IMR-90 (cell line): ENCODE measurements at regions not wholly inside any gene's neighbourhood (a gene's known extent, or its start where the extent isn't known, plus 50 kb on each side); places are given as distances from the start of the nearest gene placed in this dataset.

Source experiments
- ATAC-seq: fragments of 200-7000 bp; cut with Tn5 transposase; 2 replicates; pipeline ENCODE4 v1.9.1; 2020; ENCODE audit warnings: low read depth, mild to moderate bottlenecking, moderate library complexity
- BruUV-seq: library from RNA; stranded (reverse); fragments of 400-500 nt; replicated peaks from 2 replicates; lab custom pipeline; 2021; lab: Mats Ljungman, UMichigan
- CTCF ChIA-PET: fragments of 300-600 bp; formaldehyde crosslinking; extraction: SDS; loops from one replicate; lab custom pipeline; 2021; ENCODE audit warnings: antibody characterized with exemption; lab: Yijun Ruan, JAX
- POLR2A ChIA-PET: fragments of 300-600 bp; sonication (Branson Sonifier 250); formaldehyde crosslinking; loops from one replicate; lab custom pipeline; 2022; ENCODE audit warnings: antibody characterized with exemption; ENCODE audit not compliant: unreplicated experiment; lab: Charles Lee
- DNase-seq: peaks from one replicate; pipeline ENCODE4 v3.0.0; 2013
- H2AFZ ChIP-seq: replicated peaks from 2 replicates; pipeline ENCODE3; 2013; ENCODE audit warnings: low read length, mild to moderate bottlenecking; ENCODE audit not compliant: poor library complexity
- H2AK5ac ChIP-seq: 2 replicates; pipeline ENCODE4 v1.6.1; 2013; ENCODE audit warnings: low read depth, low read length, inconsistent platforms
- H2AK9ac ChIP-seq: replicated peaks from 2 replicates; pipeline ENCODE3; 2013; ENCODE audit warnings: mild to moderate bottlenecking, low read depth, low read length, moderate library complexity; ENCODE audit not compliant: poor library complexity
- H2BK120ac ChIP-seq: 2 replicates; pipeline ENCODE4 v1.6.1; 2013; ENCODE audit warnings: low read depth, low read length, inconsistent platforms
- H2BK15ac ChIP-seq: 3 replicates; pipeline ENCODE4 v1.6.1; 2013; ENCODE audit warnings: low read depth, low read length, inconsistent platforms
- H2BK20ac ChIP-seq: 2 replicates; pipeline ENCODE4 v1.6.1; 2013; ENCODE audit warnings: low read depth, mild to moderate bottlenecking, inconsistent platforms, low read length, moderate library complexity
- H2BK5ac ChIP-seq: 2 replicates; pipeline ENCODE4 v1.6.1; 2013; ENCODE audit warnings: mild to moderate bottlenecking, low read depth, low read length, inconsistent platforms; ENCODE audit not compliant: poor library complexity, severe bottlenecking
- H3K14ac ChIP-seq: replicated peaks from 2 replicates; pipeline ENCODE4 v1.6.1; 2013; ENCODE audit warnings: low read depth, low read length, inconsistent platforms
- H3K18ac ChIP-seq: 2 replicates; pipeline ENCODE4 v1.6.1; 2013; ENCODE audit warnings: low read depth, low read length, control low read depth
- H3K23ac ChIP-seq: 2 replicates; pipeline ENCODE4 v1.6.1; 2013; ENCODE audit warnings: low read depth, low read length, inconsistent platforms
- H3K27ac ChIP-seq: 2 replicates; pipeline ENCODE4 v1.5.1; 2013; ENCODE audit warnings: mild to moderate bottlenecking, control low read depth, low read length; ENCODE audit not compliant: insufficient read depth
- H3K27me3 ChIP-seq: 2 replicates; pipeline ENCODE4 v1.6.1; 2013; ENCODE audit warnings: low read length; ENCODE audit not compliant: control insufficient read depth, insufficient read depth
- H3K36me3 ChIP-seq: 2 replicates; pipeline ENCODE4 v1.6.1; 2013; ENCODE audit warnings: low read length, mixed read lengths; ENCODE audit not compliant: control insufficient read depth, insufficient read depth
- H3K4ac ChIP-seq: 2 replicates; pipeline ENCODE4 v1.6.1; 2013; ENCODE audit warnings: low read depth, low read length, inconsistent platforms
- H3K4me1 ChIP-seq: 2 replicates; pipeline ENCODE4 v1.6.1; 2013; ENCODE audit warnings: low read length, mixed read lengths; ENCODE audit not compliant: control insufficient read depth, insufficient read depth
- H3K4me2 ChIP-seq: 2 replicates; pipeline ENCODE4 v1.6.1; 2013; ENCODE audit warnings: low read depth, mild to moderate bottlenecking, control low read depth, low read length, moderate library complexity
- H3K4me3 ChIP-seq: 2 replicates; pipeline ENCODE4 v1.5.1; 2013; ENCODE audit warnings: low read depth, mild to moderate bottlenecking, control low read depth, low read length, moderate library complexity; ENCODE audit not compliant: insufficient read depth
- H3K56ac ChIP-seq: 2 replicates; pipeline ENCODE4 v1.6.1; 2013; ENCODE audit warnings: low read length, inconsistent platforms; ENCODE audit not compliant: insufficient read depth; ENCODE audit errors: extremely low read depth
- H3K79me1 ChIP-seq, 2 experiments: 2 replicates each; pipeline ENCODE4 v1.6.1; 2013; ENCODE audit warnings: low read length in 2 of 2, inconsistent platforms in 1 of 2, low read depth in 1 of 2
- H3K9ac ChIP-seq: 2 replicates; pipeline ENCODE4 v1.6.1; 2013; ENCODE audit warnings: low read depth, low read length, control low read depth
- H3K9me1 ChIP-seq: 2 replicates; pipeline ENCODE4 v1.6.1; 2013; ENCODE audit warnings: low read length, inconsistent platforms; ENCODE audit not compliant: insufficient read depth
- H3K9me3 ChIP-seq: 2 replicates; pipeline ENCODE4 v1.6.1; 2013; ENCODE audit warnings: low read length; ENCODE audit not compliant: control insufficient read depth, insufficient read depth
- H4K20me1 ChIP-seq: 2 replicates; pipeline ENCODE4 v1.6.1; 2013; ENCODE audit warnings: low read length, inconsistent platforms; ENCODE audit not compliant: insufficient read depth
- H4K5ac ChIP-seq: 2 replicates; pipeline ENCODE4 v1.6.1; 2013; ENCODE audit warnings: mild to moderate bottlenecking, low read depth, low read length, control low read depth
- H4K8ac ChIP-seq, 2 experiments: 2 replicates each; pipeline ENCODE4 v1.6.1; 2013; ENCODE audit warnings: low read depth in 2 of 2, low read length in 2 of 2, control low read depth in 1 of 2, inconsistent platforms in 1 of 2
- H4K91ac ChIP-seq: 2 replicates; pipeline ENCODE4 v1.6.1; 2013; ENCODE audit warnings: low read depth, low read length, inconsistent platforms; ENCODE audit not compliant: insufficient read depth
- BHLHE40 ChIP-seq: fragments of 150-350 bp; IDR thresholded peaks from 2 replicates; pipeline ENCODE4 v1.6.1; 2016; ENCODE audit warnings: mild to moderate bottlenecking, low read depth, low read length
- CEBPB ChIP-seq: IDR thresholded peaks from 2 replicates; pipeline ENCODE4 v1.6.1; 2012; ENCODE audit warnings: low read depth, low read length, improper control_type of control experiment
- CHD1 ChIP-seq: IDR thresholded peaks from 2 replicates; pipeline ENCODE4 v1.6.1; 2012; ENCODE audit warnings: low read depth, low read length, improper control_type of control experiment
- CTCF ChIP-seq: conservative IDR thresholded peaks from 2 replicates; pipeline ENCODE4 v1.5.1; 2012; ENCODE audit warnings: mild to moderate bottlenecking, low read depth, low read length, improper control_type of control experiment
- FOS ChIP-seq: fragments of 150-350 bp; IDR thresholded peaks from 2 replicates; pipeline ENCODE4 v1.6.1; 2016; ENCODE audit warnings: low read depth, low read length
- MAFK ChIP-seq: IDR thresholded peaks from 2 replicates; pipeline ENCODE4 v1.6.1; 2012; ENCODE audit warnings: low read depth, low read length, improper control_type of control experiment
- MAZ ChIP-seq: IDR thresholded peaks from 2 replicates; pipeline ENCODE4 v1.6.1; 2012; ENCODE audit warnings: low read depth, mild to moderate bottlenecking, low read length, improper control_type of control experiment, moderate library complexity, borderline replicate concordance
- MXI1 ChIP-seq: IDR thresholded peaks from 2 replicates; pipeline ENCODE4 v1.6.1; 2012; ENCODE audit warnings: low read depth, mild to moderate bottlenecking, low read length, moderate library complexity, borderline replicate concordance
- NFE2L2 ChIP-seq: fragments of 150-350 bp; IDR thresholded peaks from 2 replicates; pipeline ENCODE4 v1.6.1; 2016; ENCODE audit warnings: low read depth, mild to moderate bottlenecking, low read length
- POLR2A ChIP-seq: IDR thresholded peaks from 2 replicates; pipeline ENCODE4 v1.6.1; 2012; ENCODE audit warnings: mild to moderate bottlenecking, low read depth, low read length
- RAD21 ChIP-seq: IDR thresholded peaks from 2 replicates; pipeline ENCODE4 v1.6.1; 2012; ENCODE audit warnings: low read length, improper control_type of control experiment
- RCOR1 ChIP-seq: IDR thresholded peaks from 2 replicates; pipeline ENCODE4 v1.6.1; 2012; ENCODE audit warnings: mild to moderate bottlenecking, low read length, improper control_type of control experiment; ENCODE audit not compliant: insufficient replicate concordance
- RFX5 ChIP-seq: IDR thresholded peaks from 2 replicates; pipeline ENCODE4 v1.8.0; 2012; ENCODE audit warnings: low read depth, mild to moderate bottlenecking, low read length, moderate library complexity
- SMC3 ChIP-seq: fragments of 150-350 bp; IDR thresholded peaks from 2 replicates; pipeline ENCODE4 v1.6.1; 2016; ENCODE audit warnings: low read depth, mild to moderate bottlenecking, antibody characterized with exemption, low read length, moderate library complexity
- WGBS, 2 experiments: methylation state at CpG; one replicate each; pipeline versions ENCODE4 v1.1.5 to v1.1.7; 2013; ENCODE audit warnings: missing lambda C conversion rate in 2 of 2; ENCODE audit not compliant: insufficient read length in 1 of 2; ENCODE audit errors: extremely low coverage in 2 of 2; 5-methylcytosine and 5-hydroxymethylcytosine counted together
- dilution Hi-C: fragments of 300-500 bp; cut with HindIII; formaldehyde crosslinking; loops from one replicate; pipeline ENCODE4 v1.14.3; 2018; ENCODE audit warnings: low sequenced_read_pairs; ENCODE audit not compliant: unreplicated experiment
- in situ Hi-C: fragments of 300-500 bp; cut with MboI; formaldehyde crosslinking; loops from 3 replicates; pipeline ENCODE4 v1.14.3; 2019; ENCODE audit warnings: low sequenced_read_pairs, inconsistent platforms, mixed read lengths
- intact Hi-C: fragments of 100-400 bp; cut with micrococcal nuclease; formaldehyde crosslinking; loops from 2 replicates; pipeline ENCODE4 v1.10.0; 2022
- TF ChIP-seq, protein P1 (sequence below): fragments of 150-350 bp; IDR thresholded peaks from 2 replicates; pipeline ENCODE4 v1.6.1; 2017; ENCODE audit warnings: mild to moderate bottlenecking, antibody characterized with exemption, low read length, low read depth
- TF ChIP-seq, protein P2 (sequence below): fragments of 150-350 bp; IDR thresholded peaks from 2 replicates; pipeline ENCODE4 v1.6.1; 2016; ENCODE audit warnings: low read depth, mild to moderate bottlenecking, low read length, moderate library complexity, borderline replicate concordance

GRCh38 chr17:77577491-77577890, 381.0 kb upstream of the TNRC6C start:
- Histone ChIP-seq H3K9ac (no peak overlapping the region), H3K18ac (no peak overlapping the region), H3K4me3 (no peak overlapping the region), H3K14ac (no peak overlapping the region), H3K36me3 (no peaks in the 10 kb centered on the region), H4K20me1 (no peaks in the 10 kb centered on the region), H2BK20ac (no peak overlapping the region), H3K79me1 (no peaks in the 10 kb centered on the region), H3K56ac (no peak overlapping the region), H3K4ac (no peak overlapping the region), H3K9me3 (no peaks in the 10 kb centered on the region), H3K9me1 (no peaks in the 10 kb centered on the region), H3K23ac (no peak overlapping the region), H3K27ac (no peak overlapping the region), H2AK5ac (no peak overlapping the region), H2BK120ac (no peak overlapping the region), H2BK15ac (no peak overlapping the region), H2AFZ (no peak overlapping the region), H4K8ac (no peak overlapping the region), H3K27me3 (peaks cover 33% of the 10 kb centered on the region), H3K4me1 (no peaks in the 10 kb centered on the region), H4K91ac (no peak overlapping the region), H4K5ac (no peak overlapping the region), H3K4me2 (no peak overlapping the region), H2AK9ac (no peak overlapping the region), H2BK5ac (no peak overlapping the region)
- TF ChIP-seq RCOR1: no peak
- TF ChIP-seq BHLHE40: no peak
- TF ChIP-seq SMC3: no peak
- TF ChIP-seq NFE2L2: no peak
- TF ChIP-seq POLR2A: no peak
- TF ChIP-seq FOS: no peak
- TF ChIP-seq MXI1: no peak
- TF ChIP-seq, protein P1, sequence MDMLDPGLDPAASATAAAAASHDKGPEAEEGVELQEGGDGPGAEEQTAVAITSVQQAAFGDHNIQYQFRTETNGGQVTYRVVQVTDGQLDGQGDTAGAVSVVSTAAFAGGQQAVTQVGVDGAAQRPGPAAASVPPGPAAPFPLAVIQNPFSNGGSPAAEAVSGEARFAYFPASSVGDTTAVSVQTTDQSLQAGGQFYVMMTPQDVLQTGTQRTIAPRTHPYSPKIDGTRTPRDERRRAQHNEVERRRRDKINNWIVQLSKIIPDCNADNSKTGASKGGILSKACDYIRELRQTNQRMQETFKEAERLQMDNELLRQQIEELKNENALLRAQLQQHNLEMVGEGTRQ: no peak
- TF ChIP-seq MAZ: no peak
- TF ChIP-seq CTCF: no peak
- no peak for TF ChIP-seq MAFK
- TF ChIP-seq RFX5: no peak
- TF ChIP-seq, protein P2, sequence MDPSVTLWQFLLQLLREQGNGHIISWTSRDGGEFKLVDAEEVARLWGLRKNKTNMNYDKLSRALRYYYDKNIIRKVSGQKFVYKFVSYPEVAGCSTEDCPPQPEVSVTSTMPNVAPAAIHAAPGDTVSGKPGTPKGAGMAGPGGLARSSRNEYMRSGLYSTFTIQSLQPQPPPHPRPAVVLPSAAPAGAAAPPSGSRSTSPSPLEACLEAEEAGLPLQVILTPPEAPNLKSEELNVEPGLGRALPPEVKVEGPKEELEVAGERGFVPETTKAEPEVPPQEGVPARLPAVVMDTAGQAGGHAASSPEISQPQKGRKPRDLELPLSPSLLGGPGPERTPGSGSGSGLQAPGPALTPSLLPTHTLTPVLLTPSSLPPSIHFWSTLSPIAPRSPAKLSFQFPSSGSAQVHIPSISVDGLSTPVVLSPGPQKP: no peak
- TF ChIP-seq RAD21: no peak
- no peak for TF ChIP-seq CHD1
- no peak for TF ChIP-seq CEBPB
- in situ Hi-C loops: no loop called here
- DNase-seq (no peak), ATAC-seq (no peak)
- WGBS, 2 experiments: no CpG with 5 or more reads among the region's 7 CpGs
- CTCF ChIA-PET: no interaction called here
- dilution Hi-C loops: no loop called here
- BruUV-seq: no TSS peak
- POLR2A ChIA-PET: no interaction called here
- intact Hi-C loops: no loop called here
